ENCODE measurements at regions not wholly inside any gene's neighbourhood (a gene's known extent, or its start where the extent isn't known, plus 50 kb on each side); places are given as distances from the start of the nearest gene placed in this dataset.

DNA sequence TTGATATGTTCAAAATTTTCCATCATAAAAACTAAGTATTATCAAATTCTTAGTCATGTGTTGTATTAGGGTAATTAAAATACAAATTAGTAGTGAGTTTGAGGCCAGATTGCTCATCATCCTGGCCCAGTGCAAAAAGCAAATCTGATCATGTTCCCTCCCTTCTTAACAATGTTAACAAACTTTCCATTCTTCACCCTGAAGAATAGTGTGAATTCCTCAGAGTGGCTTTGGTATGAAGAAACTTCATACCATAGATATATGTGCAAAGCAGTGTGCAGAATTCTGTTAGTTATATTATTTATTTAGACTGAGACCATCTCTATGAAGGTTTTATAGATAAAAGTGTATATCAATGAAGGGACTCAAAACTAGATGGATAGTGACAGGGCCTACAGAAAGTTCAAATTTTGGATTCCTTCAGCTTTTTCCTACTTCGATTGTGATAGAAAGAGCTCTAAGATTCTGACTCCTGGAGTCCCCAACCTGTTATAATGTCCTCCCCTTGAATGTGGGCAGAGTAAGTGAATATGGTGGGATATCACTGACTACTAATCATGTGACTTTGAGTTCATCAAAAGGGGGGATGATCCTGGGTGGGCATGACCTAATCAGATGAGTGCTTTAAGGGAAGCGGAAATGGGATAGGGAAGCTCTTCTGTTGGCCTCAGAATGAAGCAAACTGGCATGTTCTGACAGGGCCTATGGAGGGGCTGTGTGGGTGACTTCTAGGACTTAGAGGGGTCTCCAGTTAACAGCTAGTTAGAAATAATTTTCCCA, 271.4 kb downstream of the BTG1 start:
- TF ChIP-seq POLR2A (IDR thresholded peaks at IDR 0.05) (no peak), POLR2AphosphoS5 (IDR thresholded peaks at IDR 0.05) (no peak), EP300 (IDR thresholded peaks at IDR 0.05; ENCODE audit: low read depth) (no peak)
- TF ChIP-seq, protein P1, sequence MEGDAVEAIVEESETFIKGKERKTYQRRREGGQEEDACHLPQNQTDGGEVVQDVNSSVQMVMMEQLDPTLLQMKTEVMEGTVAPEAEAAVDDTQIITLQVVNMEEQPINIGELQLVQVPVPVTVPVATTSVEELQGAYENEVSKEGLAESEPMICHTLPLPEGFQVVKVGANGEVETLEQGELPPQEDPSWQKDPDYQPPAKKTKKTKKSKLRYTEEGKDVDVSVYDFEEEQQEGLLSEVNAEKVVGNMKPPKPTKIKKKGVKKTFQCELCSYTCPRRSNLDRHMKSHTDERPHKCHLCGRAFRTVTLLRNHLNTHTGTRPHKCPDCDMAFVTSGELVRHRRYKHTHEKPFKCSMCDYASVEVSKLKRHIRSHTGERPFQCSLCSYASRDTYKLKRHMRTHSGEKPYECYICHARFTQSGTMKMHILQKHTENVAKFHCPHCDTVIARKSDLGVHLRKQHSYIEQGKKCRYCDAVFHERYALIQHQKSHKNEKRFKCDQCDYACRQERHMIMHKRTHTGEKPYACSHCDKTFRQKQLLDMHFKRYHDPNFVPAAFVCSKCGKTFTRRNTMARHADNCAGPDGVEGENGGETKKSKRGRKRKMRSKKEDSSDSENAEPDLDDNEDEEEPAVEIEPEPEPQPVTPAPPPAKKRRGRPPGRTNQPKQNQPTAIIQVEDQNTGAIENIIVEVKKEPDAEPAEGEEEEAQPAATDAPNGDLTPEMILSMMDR (IDR thresholded peaks at IDR 0.05): no peak
